Astrocyte of the hippocampus (primary cell): ENCODE measurements at regions not wholly inside any gene's neighbourhood (a gene's known extent, or its start where the extent isn't known, plus 50 kb on each side); places are given as distances from the start of the nearest gene placed in this dataset.

Experiments used
- DNase-seq: peaks from one replicate; pipeline ENCODE4 v3.0.0; 2011; ENCODE audit warnings: low read depth, low spot score

DNA sequence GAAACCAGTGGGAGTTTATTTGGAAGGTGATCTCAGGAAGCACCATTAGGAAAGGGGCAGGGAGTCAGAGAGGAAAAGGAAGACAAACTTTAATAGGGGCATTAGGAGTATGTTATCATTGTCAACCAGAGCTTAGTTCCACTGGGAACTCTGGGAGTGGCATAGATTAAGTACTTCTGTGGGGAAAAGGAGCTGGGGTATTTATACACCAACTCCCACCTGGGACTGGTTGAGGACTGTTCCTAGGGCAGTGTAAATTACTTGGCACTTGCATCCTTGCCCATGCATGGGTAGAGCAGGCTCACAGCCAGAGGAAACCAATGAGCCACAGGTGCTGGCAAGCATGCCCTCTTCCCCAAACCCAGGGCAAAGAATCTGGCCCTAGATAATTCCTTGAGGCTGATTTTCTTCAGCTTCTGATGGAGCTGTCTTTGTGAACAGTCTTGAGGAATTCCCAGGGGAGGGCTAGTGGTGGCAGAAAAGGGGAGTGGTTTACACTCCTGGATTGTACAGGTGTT, 541.2 kb downstream of the MIAT start:
- no peak for DNase-seq

GRCh38 chr22:27199354-27199753, 542.0 kb downstream of the MIAT start:
- no peak for DNase-seq

DNA sequence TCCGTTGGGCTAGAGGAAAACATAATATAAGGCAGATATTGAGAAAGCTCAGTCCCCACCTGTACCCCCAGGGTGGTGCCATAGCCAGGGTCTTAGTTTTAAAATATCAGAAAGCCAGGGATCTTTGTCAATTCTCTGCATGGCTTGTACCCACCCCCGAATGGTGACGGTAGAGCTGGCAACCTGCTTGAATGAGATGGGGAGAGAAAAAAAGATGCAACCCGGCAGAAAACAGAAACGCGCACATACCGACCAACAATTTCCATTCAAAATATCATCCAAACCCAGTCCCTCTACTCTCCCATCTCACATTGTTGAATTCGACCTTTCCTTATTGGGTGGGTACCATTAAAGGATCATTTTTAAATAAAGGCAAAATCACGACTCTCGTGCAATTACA, 543.9 kb downstream of the MIAT start:
- DNase-seq, result no peak

GRCh38 chr22:27201741-27202140, 544.4 kb downstream of the MIAT start:
- no peak for DNase-seq

- no peak for DNase-seq
Measured at GRCh38 chr22:27203276-27203660, 545.9 kb downstream of the MIAT start.

- DNase-seq, result no peak
Measured at GRCh38 chr22:27204280-27204679, 546.9 kb downstream of the MIAT start.

- no peak for DNase-seq
Measured at GRCh38 chr22:27204817-27205216, 547.4 kb downstream of the MIAT start.

- DNase-seq, result peak; percentile 56
Measured at GRCh38 chr22:27205492-27206373, 548.3 kb downstream of the MIAT start.

- peak; percentile 51 for DNase-seq
Measured at GRCh38 chr22:27206374-27207133, 549.2 kb downstream of the MIAT start.

DNA sequence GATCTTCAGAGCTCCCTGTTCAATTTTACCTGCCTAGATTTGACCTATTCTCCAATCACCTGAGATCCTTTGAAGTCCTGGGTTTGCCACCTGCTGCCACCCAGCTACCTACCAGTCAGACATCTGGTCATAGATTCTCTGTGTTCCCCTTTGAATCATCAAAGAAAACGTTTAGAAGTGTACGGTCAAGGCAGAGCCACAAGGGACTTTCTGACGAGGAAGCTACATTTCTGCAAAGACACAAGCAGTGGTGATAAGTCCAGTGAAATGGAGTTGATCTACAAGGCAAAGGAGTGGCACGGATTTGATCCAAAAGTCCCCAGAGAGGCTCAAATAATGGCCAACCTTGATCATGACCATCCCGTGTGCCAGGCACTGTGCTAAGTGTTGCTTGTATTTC, 549.9 kb downstream of the MIAT start:
- no peak for DNase-seq

DNA sequence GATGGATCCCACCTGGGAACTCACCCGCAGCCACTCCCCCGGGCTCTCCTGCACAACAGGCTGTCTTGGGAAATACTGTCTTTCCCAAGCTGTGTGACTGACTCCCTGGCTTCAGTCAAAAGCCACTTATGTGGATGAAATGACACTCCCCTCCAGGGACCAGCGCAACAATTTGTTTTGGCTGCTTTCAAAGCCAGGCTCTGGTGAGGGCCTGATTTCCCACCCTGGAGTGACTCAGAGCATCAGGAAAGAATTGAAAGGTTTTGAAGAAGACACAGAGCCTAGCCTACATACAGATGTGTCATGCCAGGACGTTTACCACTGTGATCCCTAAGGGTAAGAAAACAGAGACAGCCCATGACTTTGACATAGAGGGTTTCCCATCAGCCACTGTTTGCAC, 550.5 kb downstream of the MIAT start:
- DNase-seq, result peak; percentile 55

DNA sequence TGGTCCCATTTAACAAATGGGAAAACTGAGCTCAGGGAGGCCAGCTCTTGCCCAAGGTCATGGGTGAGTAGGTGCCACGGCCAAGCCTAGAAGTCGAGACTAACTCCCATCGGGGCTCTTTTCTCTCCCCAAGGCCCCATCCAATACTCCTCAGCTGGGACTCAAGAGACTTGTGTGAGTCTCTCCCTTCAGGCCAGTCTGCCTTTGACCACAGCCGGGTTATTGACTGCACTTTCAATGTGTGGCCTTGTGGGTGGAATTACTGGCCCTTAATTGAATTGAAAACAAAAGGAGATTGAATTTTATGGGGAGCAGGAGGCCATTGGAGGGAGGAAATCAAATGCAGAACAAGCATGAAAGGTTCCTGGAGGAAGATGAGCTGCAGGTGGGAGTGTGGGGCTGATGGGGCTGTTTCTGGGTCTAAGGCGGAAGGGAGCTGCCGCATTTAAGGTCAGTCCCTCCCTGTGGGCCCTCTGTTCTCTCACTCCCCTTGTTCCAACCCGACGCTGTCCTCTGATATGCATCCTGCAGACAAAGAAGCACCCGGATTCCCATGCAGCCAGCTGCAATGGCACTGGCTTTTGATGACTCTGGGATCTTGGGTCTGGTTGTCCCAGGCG, 552.8 kb downstream of the MIAT start:
- DNase-seq, result no peak

- DNase-seq, result no peak
Measured at GRCh38 chr22:27212102-27212501, 554.7 kb downstream of the MIAT start.

DNA sequence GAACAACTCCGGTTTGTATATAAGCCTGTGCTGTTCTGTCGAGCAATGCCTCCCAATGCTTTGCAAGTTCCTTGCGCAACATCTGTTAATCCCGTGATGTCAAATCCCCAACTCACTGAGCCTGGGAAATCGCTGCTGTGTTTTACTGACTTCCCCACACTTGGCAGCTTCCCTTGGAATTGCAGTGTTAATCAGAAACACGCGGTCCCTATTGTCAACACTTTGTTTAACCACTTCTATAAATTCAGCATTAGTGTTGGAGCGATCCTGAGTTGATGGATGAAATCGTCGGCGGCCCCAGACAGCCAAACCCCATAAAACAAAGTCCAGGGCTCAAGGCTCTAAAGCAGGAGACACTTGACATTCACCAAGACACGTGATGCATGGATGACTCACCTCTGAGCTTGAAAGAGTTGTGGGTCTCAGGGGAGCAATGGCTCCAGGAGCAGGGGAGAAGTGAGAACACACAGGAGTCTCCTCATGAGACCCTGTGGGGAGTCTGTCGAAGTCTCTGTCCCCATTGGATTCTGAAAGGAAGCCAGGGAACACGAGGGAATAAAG, 555.3 kb downstream of the MIAT start:
- DNase-seq, result peak; percentile 93

GRCh38 chr22:27213294-27213693, 555.9 kb downstream of the MIAT start:
- DNase-seq, result peak; percentile 51

- DNase-seq, result no peak
Measured at GRCh38 chr22:27213766-27214581, 556.6 kb downstream of the MIAT start.

- no peak for DNase-seq
Measured at GRCh38 chr22:27214691-27215090, 557.3 kb downstream of the MIAT start.

GRCh38 chr22:27215871-27216270, 558.5 kb downstream of the MIAT start:
- no peak for DNase-seq

GRCh38 chr22:27216444-27216843, 559.1 kb downstream of the MIAT start:
- no peak for DNase-seq

DNA sequence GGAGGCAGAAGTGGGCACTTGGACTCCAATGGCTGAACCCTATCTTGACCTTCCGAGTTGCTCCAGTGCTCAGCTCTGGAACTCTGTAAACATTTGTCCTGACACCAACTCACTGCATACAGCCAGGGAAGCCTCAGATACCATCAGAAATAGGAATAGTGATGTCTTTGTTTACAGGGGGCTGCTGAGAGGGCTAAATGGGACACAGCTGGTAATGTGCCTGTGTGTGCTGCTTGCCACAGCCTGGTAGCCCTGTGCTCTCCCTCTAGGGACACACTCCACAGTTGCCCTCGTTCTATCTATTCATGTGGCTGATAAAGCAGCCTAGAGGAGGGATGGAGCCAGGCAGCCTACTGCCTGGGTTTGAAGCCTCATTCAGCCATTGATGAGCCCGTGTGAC, 559.8 kb downstream of the MIAT start:
- no peak for DNase-seq
